Lower leg skin (tissue), 3 donors: ENCODE measurements at regions not wholly inside any gene's neighbourhood (a gene's known extent, or its start where the extent isn't known, plus 50 kb on each side); places are given as distances from the start of the nearest gene placed in this dataset.

Experiments used
- POLR2A ChIP-seq, 2 donors: fragments of 450-650 bp; IDR thresholded peaks; one replicate each; pipeline ENCODE4 v1.6.1; 2016 to 2017; ENCODE audit warnings: antibody characterized with exemption in 2 of 2, mild to moderate bottlenecking in 1 of 2, moderate library complexity in 1 of 2
- TF ChIP-seq, protein P1 (sequence below), 3 donors: fragments of 450-650 bp; IDR thresholded peaks; one replicate each; pipeline ENCODE4 v1.5.1; 2016; ENCODE audit warnings: antibody characterized with exemption in 3 of 3, mild to moderate bottlenecking in 3 of 3, moderate library complexity in 2 of 3

DNA sequence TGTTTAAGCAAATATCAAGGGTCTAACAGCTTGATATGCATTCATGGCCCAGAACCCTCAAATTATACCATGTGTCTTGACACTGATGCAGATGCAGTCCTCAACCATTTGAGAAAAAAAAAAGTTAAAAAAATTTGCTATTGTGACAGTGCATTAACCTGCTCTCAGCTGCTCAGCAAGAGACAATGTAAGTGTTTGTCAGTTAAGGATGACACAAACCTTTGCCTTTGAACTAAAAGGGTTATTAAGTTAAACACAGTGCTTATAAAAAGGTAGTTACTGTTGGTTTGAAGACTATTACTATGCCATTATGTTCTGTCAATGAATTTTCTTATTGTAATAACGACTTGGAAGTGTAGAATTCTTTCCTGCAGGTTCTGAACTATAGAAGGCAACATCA is 655.6 kb upstream of the NEGR1 start:
- TF ChIP-seq, protein P1, sequence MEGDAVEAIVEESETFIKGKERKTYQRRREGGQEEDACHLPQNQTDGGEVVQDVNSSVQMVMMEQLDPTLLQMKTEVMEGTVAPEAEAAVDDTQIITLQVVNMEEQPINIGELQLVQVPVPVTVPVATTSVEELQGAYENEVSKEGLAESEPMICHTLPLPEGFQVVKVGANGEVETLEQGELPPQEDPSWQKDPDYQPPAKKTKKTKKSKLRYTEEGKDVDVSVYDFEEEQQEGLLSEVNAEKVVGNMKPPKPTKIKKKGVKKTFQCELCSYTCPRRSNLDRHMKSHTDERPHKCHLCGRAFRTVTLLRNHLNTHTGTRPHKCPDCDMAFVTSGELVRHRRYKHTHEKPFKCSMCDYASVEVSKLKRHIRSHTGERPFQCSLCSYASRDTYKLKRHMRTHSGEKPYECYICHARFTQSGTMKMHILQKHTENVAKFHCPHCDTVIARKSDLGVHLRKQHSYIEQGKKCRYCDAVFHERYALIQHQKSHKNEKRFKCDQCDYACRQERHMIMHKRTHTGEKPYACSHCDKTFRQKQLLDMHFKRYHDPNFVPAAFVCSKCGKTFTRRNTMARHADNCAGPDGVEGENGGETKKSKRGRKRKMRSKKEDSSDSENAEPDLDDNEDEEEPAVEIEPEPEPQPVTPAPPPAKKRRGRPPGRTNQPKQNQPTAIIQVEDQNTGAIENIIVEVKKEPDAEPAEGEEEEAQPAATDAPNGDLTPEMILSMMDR (IDR thresholded peaks at IDR 0.05), result no peak
- no peak for TF ChIP-seq POLR2A (IDR thresholded peaks at IDR 0.05)
